K562 (cell line): ENCODE measurements at regions not wholly inside any gene's neighbourhood (a gene's known extent, or its start where the extent isn't known, plus 50 kb on each side); places are given as distances from the start of the nearest gene placed in this dataset.

Source experiments
- ATAC-seq: fragments of 200-7000 bp; cut with Tn5 transposase; 3 replicates; pipeline ENCODE4 v1.9.1; 2020; ENCODE audit warnings: moderate library complexity
- BruUV-seq: library from RNA; stranded (reverse); fragments of 400-500 nt; replicated peaks from 2 replicates; lab custom pipeline; 2021; lab: Mats Ljungman, UMichigan
- CTCF ChIA-PET: fragments of 300-600 bp; formaldehyde crosslinking; extraction: SDS; loops from one replicate; lab custom pipeline; 2021; ENCODE audit warnings: low intra/inter-chr PET ratio; lab: Yijun Ruan, JAX
- POLR2A ChIA-PET: fragments of 300-600, 350-650 bp; sonication (Branson Sonifier 250); formaldehyde crosslinking; extraction: SDS; loops from one replicate; lab custom pipeline; 2021; ENCODE audit warnings: antibody characterized with exemption, inconsistent platforms; lab: Yijun Ruan, JAX
- DNase-seq, 4 experiments: peaks; one replicate each; pipeline versions ENCODE4 v3.0.0 to v3.0.0-alpha.2; 2011 to 2018; ENCODE audit warnings: low spot score in 3 of 4, mixed read lengths in 3 of 4; ENCODE audit errors: extremely low read depth in 1 of 4
- FAIRE-seq: peaks from 2 replicates; lab custom pipeline; 2011; peaks lifted over from hg19 to GRCh38; lab: Jason Lieb, UNC
- H2AFZ ChIP-seq: 2 replicates; pipeline ENCODE4 v1.6.0; 2011; ENCODE audit warnings: low read depth, low read length, control low read depth, inconsistent platforms
- H3K27ac ChIP-seq: fragments of 200-600 bp; 3 replicates; pipeline ENCODE4 v1.8.0; 2011; ENCODE audit warnings: low read depth, mild to moderate bottlenecking, control low read depth, inconsistent platforms, low read length, moderate library complexity, mixed read lengths; ENCODE audit errors: extremely low read depth
- H3K27me3 ChIP-seq, 2 experiments: fragments of 300-600 bp in 1 of 2; 2 replicates in 1 of 2; 3 replicates in 1 of 2; pipeline versions ENCODE4 v1.6.0 to v1.8.0; 2011; ENCODE audit warnings: inconsistent platforms in 2 of 2, low read length in 2 of 2, mild to moderate bottlenecking in 1 of 2, mixed read lengths in 1 of 2, moderate library complexity in 1 of 2; ENCODE audit not compliant: control insufficient read depth in 2 of 2, insufficient read depth in 2 of 2
- H3K36me3 ChIP-seq: fragments of 300-600 bp; 3 replicates; pipeline ENCODE4 v1.8.0; 2011; ENCODE audit warnings: mild to moderate bottlenecking, low read length, inconsistent platforms; ENCODE audit not compliant: control insufficient read depth, insufficient read depth
- H3K4me1 ChIP-seq, 2 experiments: fragments of 200-600 bp in 1 of 2; replicated peaks in 1 of 2; 2 replicates in 1 of 2; 3 replicates in 1 of 2; pipeline versions ENCODE4 v1.5.1 to v1.8.0; 2011; ENCODE audit warnings: inconsistent platforms in 2 of 2, low read length in 2 of 2, mild to moderate bottlenecking in 1 of 2, mixed read lengths in 1 of 2, moderate library complexity in 1 of 2; ENCODE audit not compliant: control insufficient read depth in 2 of 2, insufficient read depth in 2 of 2
- H3K4me2 ChIP-seq: 2 replicates; pipeline ENCODE4 v1.6.1; 2011; ENCODE audit warnings: low read length, control low read depth, inconsistent platforms, mixed read lengths; ENCODE audit not compliant: insufficient read depth
- H3K4me3 ChIP-seq: fragments of 200-600 bp; sonication (generic), shearing (Covaris generic); 2 replicates; pipeline ENCODE4 v1.5.1; 2016; ENCODE audit warnings: control low read depth, inconsistent platforms
- H3K79me2 ChIP-seq: fragments of 200-600 bp; 3 replicates; pipeline ENCODE4 v1.8.0; 2011; ENCODE audit warnings: low read length, inconsistent platforms; ENCODE audit not compliant: control insufficient read depth, insufficient read depth
- H3K9ac ChIP-seq, 2 experiments: 2 replicates each; pipeline versions ENCODE4 v1.6.0 to v1.6.1; 2011; ENCODE audit warnings: low read depth in 2 of 2, low read length in 2 of 2, control low read depth in 1 of 2, inconsistent platforms in 1 of 2, mild to moderate bottlenecking in 1 of 2, mixed read lengths in 1 of 2; ENCODE audit not compliant: insufficient read depth in 1 of 2
- H3K9me1 ChIP-seq: one replicate; pipeline ENCODE4 v1.6.0; 2011; ENCODE audit warnings: inconsistent platforms, mild to moderate bottlenecking, low read length, moderate library complexity; ENCODE audit not compliant: control insufficient read depth, insufficient read depth
- H3K9me3 ChIP-seq: replicated peaks from 2 replicates; pipeline ENCODE4 v1.5.1; 2011; ENCODE audit warnings: low read depth, low read length, inconsistent platforms; ENCODE audit not compliant: control insufficient read depth, insufficient read depth
- H4K20me1 ChIP-seq: replicated peaks from 2 replicates; pipeline ENCODE4 v1.6.1; 2011; ENCODE audit warnings: low read length, inconsistent platforms, mixed read lengths; ENCODE audit not compliant: control insufficient read depth, insufficient read depth
- CBFB ChIP-seq: sonication (generic); formaldehyde crosslinking; IDR thresholded peaks from 2 replicates; pipeline ENCODE4 v1.4.0; 2020; ENCODE audit warnings: mild to moderate bottlenecking, missing genetic modification reagents
- CBX5 ChIP-seq: IDR thresholded peaks from 2 replicates; pipeline ENCODE4 v1.6.1; 2014; ENCODE audit warnings: low read depth, borderline replicate concordance
- DACH1 ChIP-seq: fragments of 450-650 bp; IDR thresholded peaks from 2 replicates; pipeline ENCODE4 v1.6.1; 2018; ENCODE audit not compliant: partially characterized antibody
- ETS2 ChIP-seq: IDR thresholded peaks from 2 replicates; pipeline ENCODE4 v1.6.1; 2016; ENCODE audit warnings: borderline replicate concordance, missing genetic modification characterization, mild to moderate bottlenecking, moderate library complexity, missing compliant biosample characterization; ENCODE audit not compliant: poor library complexity, severe bottlenecking
- FOS ChIP-seq: IDR thresholded peaks from 3 replicates; pipeline ENCODE4 v1.6.1; 2011; ENCODE audit not compliant: insufficient read length; ENCODE audit errors: extremely low read depth
- GABPB2 ChIP-seq: fragments of 250-450 bp; sonication (Bioruptor Pico); conservative IDR thresholded peaks from 2 replicates; pipeline ENCODE4 v1.5.1; 2021; ENCODE audit warnings: mild to moderate bottlenecking
- NUFIP1 ChIP-seq: fragments of 450-650 bp; IDR thresholded peaks from 2 replicates; pipeline ENCODE4 v1.6.1; 2018; ENCODE audit not compliant: partially characterized antibody
- POLR3G ChIP-seq: IDR thresholded peaks from 2 replicates; pipeline ENCODE4 v1.6.1; 2011; ENCODE audit not compliant: insufficient read length, insufficient replicate concordance; ENCODE audit errors: extremely low read depth
- RCOR1 ChIP-seq, 2 experiments: IDR thresholded peaks; 2 replicates each; pipeline ENCODE4 v1.6.1; 2012; ENCODE audit warnings: low read depth in 2 of 2, low read length in 2 of 2, borderline replicate concordance in 1 of 2, improper control_type of control experiment in 1 of 2
- RUNX1 ChIP-seq: sonication (generic); IDR thresholded peaks from 2 replicates; pipeline ENCODE4 v1.6.1; 2016; ENCODE audit warnings: antibody characterized with exemption, low read depth
- SREBF1 ChIP-seq: fragments of 150-350 bp; IDR thresholded peaks from 2 replicates; pipeline ENCODE4 v1.6.1; 2014; ENCODE audit warnings: antibody characterized with exemption, low read depth, low read length, borderline replicate concordance
- TAF15 ChIP-seq: fragments of 200-400 bp; formaldehyde crosslinking; IDR thresholded peaks from 2 replicates; pipeline ENCODE4 v1.6.1; 2017; ENCODE audit warnings: mild to moderate bottlenecking, low read depth, low read length, moderate library complexity
- ZNF79 ChIP-seq: fragments of 250-450 bp; sonication (Bioruptor Pico); IDR thresholded peaks from 2 replicates; pipeline ENCODE4 v1.4.0; 2020; ENCODE audit warnings: low read depth, mild to moderate bottlenecking, moderate library complexity
- WGBS: fragments of 100-300 bp; shearing (Covaris generic); methylation state at CpG from one replicate; pipeline ENCODE4 v1.1.6; 2016; ENCODE audit warnings: low coverage, mixed read lengths; ENCODE audit not compliant: insufficient coverage; ENCODE audit errors: missing lambda C conversion rate; 5-methylcytosine and 5-hydroxymethylcytosine counted together
- in situ Hi-C: fragments of 300-500 bp; cut with MboI; formaldehyde crosslinking; loops from 4 replicates; pipeline ENCODE4 v1.15.0; 2018; ENCODE audit warnings: inconsistent platforms, mixed read lengths
- intact Hi-C: fragments of 100-400 bp; cut with micrococcal nuclease; formaldehyde crosslinking; loops from 2 replicates; pipeline ENCODE4 v1.14.2; 2022
- TF ChIP-seq, protein P1 (sequence below): fragments of 450-650 bp; formaldehyde crosslinking; IDR thresholded peaks from 2 replicates; pipeline ENCODE4 v1.4.0; 2020; ENCODE audit warnings: mild to moderate bottlenecking, mixed read lengths
- TF ChIP-seq, protein P2 (sequence below): fragments of 450-650 bp; IDR thresholded peaks from 2 replicates; pipeline ENCODE4 v1.6.1; 2018; ENCODE audit warnings: mild to moderate bottlenecking, low read depth; ENCODE audit not compliant: partially characterized antibody
- TF ChIP-seq, protein P3 (sequence below): fragments of 450-650 bp; IDR thresholded peaks from 2 replicates; pipeline ENCODE4 v1.6.1; 2014; ENCODE audit warnings: low read depth, mild to moderate bottlenecking, moderate library complexity, borderline replicate concordance
- TF ChIP-seq, protein P4 (sequence below): fragments of 450-650 bp; formaldehyde crosslinking; IDR thresholded peaks from 2 replicates; pipeline ENCODE4 v1.4.0; 2022; ENCODE audit warnings: missing genetic modification characterization

DNA sequence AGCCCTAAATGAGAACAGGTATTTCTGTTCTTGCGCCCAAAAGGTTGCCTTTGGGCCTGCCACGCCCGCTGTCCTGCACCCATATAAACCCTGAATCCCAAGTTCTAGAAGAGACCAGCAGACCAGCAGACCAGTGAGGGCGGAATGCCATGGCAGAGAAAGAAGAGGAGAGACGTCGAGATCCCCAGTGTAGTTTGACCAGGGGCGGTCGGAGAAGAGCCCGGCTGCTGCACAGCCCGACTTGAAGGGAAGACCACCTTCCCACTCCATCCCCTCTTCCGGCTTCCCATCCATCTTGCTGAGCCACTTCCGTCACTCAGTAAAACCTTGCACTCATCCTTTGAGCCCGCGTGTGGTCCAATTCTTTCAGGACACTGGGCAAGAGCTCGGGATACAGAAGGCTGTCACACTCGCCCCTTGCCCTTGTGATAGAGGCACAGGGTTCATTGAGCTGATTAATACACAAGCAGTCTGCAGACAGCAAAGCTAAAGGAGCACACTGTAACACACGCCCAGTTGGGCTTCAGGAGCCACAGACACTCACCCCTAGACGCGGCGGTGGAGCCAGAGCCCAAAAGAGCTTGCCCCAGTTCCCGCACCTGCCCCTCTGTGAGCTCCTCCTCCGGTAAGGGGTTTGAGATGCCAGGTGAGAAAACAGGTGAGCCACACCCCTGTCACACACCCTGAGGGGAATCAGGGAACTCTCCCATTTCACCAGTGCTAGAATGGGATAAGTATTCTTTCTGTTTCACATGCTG is 230.8 kb downstream of the PCDH10 start:
- Histone ChIP-seq H3K9me1 (no peaks in the 10 kb centered on the region), H3K27ac (no peak overlapping the region), H3K79me2 (no peaks in the 10 kb centered on the region), H3K4me3 (no peak overlapping the region), H3K27me3 (no peaks in the 10 kb centered on the region), H2AFZ (no peak overlapping the region), H3K4me2 (no peak overlapping the region), H3K4me1 (no peaks in the 10 kb centered on the region), H4K20me1 (no peaks in the 10 kb centered on the region), H3K9ac (no peak overlapping the region), H3K9me3 (no peaks in the 10 kb centered on the region), H3K36me3 (no peaks in the 10 kb centered on the region)
- no peak for DNase-seq
- 16% methylated on average over 18 of the region's 22 CpGs for WGBS
- no TSS peak for BruUV-seq
- ChIA-PET CTCF (no interaction called here), POLR2A (no interaction called here)
- in situ Hi-C loops (no loop called here), intact Hi-C loops (no loop called here)
- ATAC-seq: no peak
- no peak for FAIRE-seq
- TF ChIP-seq GABPB2 (CRISPR knock-in tag) (no peak), RCOR1 (IDR thresholded peaks at IDR 0.05; ENCODE audit: borderline replicate concordance in 1 of 2, low read depth in 2 of 2, low read length in 2 of 2) (no peak), FOS (no peak), NUFIP1 (no peak), DACH1 (no peak), RUNX1 (no peak), POLR3G (no peak), ETS2 (tag) (no peak), ZNF79 (CRISPR knock-in tag) (no peak), CBFB (CRISPR knock-in tag) (no peak), CBX5 (no peak), SREBF1 (no peak), TAF15 (no peak)
- TF ChIP-seq, protein P1, sequence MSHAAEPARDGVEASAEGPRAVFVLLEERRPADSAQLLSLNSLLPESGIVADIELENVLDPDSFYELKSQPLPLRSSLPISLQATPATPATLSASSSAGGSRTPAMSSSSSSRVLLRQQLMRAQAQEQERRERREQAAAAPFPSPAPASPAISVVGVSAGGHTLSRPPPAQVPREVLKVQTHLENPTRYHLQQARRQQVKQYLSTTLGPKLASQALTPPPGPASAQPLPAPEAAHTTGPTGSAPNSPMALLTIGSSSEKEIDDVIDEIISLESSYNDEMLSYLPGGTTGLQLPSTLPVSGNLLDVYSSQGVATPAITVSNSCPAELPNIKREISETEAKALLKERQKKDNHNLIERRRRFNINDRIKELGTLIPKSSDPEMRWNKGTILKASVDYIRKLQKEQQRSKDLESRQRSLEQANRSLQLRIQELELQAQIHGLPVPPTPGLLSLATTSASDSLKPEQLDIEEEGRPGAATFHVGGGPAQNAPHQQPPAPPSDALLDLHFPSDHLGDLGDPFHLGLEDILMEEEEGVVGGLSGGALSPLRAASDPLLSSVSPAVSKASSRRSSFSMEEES (CRISPR knock-in tag): no peak
- TF ChIP-seq, protein P2, sequence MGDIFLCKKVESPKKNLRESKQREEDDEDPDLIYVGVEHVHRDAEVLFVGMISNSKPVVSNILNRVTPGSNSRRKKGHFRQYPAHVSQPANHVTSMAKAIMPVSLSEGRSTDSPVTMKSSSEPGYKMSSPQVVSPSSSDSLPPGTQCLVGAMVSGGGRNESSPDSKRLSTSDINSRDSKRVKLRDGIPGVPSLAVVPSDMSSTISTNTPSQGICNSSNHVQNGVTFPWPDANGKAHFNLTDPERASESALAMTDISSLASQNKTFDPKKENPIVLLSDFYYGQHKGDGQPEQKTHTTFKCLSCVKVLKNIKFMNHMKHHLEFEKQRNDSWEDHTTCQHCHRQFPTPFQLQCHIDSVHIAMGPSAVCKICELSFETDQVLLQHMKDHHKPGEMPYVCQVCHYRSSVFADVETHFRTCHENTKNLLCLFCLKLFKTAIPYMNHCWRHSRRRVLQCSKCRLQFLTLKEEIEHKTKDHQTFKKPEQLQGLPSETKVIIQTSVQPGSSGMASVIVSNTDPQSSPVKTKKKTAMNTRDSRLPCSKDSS: no peak
- TF ChIP-seq, protein P3, sequence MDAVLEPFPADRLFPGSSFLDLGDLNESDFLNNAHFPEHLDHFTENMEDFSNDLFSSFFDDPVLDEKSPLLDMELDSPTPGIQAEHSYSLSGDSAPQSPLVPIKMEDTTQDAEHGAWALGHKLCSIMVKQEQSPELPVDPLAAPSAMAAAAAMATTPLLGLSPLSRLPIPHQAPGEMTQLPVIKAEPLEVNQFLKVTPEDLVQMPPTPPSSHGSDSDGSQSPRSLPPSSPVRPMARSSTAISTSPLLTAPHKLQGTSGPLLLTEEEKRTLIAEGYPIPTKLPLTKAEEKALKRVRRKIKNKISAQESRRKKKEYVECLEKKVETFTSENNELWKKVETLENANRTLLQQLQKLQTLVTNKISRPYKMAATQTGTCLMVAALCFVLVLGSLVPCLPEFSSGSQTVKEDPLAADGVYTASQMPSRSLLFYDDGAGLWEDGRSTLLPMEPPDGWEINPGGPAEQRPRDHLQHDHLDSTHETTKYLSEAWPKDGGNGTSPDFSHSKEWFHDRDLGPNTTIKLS: no peak
- TF ChIP-seq, protein P4, sequence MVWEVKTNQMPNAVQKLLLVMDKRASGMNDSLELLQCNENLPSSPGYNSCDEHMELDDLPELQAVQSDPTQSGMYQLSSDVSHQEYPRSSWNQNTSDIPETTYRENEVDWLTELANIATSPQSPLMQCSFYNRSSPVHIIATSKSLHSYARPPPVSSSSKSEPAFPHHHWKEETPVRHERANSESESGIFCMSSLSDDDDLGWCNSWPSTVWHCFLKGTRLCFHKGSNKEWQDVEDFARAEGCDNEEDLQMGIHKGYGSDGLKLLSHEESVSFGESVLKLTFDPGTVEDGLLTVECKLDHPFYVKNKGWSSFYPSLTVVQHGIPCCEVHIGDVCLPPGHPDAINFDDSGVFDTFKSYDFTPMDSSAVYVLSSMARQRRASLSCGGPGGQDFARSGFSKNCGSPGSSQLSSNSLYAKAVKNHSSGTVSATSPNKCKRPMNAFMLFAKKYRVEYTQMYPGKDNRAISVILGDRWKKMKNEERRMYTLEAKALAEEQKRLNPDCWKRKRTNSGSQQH (CRISPR knock-in tag): no peak
